OCI-LY3 (cell line): ENCODE measurements at regions not wholly inside any gene's neighbourhood (a gene's known extent, or its start where the extent isn't known, plus 50 kb on each side); places are given as distances from the start of the nearest gene placed in this dataset.

Source experiments
- CTCF ChIP-seq: fragments of 200-600, 300-600 bp; sonication (generic); IDR thresholded peaks from 2 replicates; pipeline ENCODE4 v1.5.1; 2014; ENCODE audit warnings: antibody characterized with exemption, low read length, low read depth
- EZH2phosphoT487 ChIP-seq: fragments of 200-600 bp; shearing (Covaris generic); IDR thresholded peaks from 2 replicates; pipeline ENCODE4 v1.6.1; 2018; ENCODE audit warnings: antibody characterized with exemption, mixed run types, low read depth

- TF ChIP-seq CTCF = no peak
- no peak for TF ChIP-seq EZH2phosphoT487
Measured at GRCh38 chr1:221511797-221512196, 230.1 kb downstream of the DUSP10 start.
